ENCODE measurements at regions not wholly inside any gene's neighbourhood (a gene's known extent, or its start where the extent isn't known, plus 50 kb on each side); places are given as distances from the start of the nearest gene placed in this dataset.
"Not testable (repeated sequence)": the region's sequence is repeated elsewhere in the genome, so short reads cannot be mapped to it uniquely, and the experiment has no call there.

- Histone ChIP-seq H3K4me3 (ENCODE audit: low read depth, low read length) (no peak overlapping the region), H3K9me3 (ENCODE audit: control insufficient read depth, insufficient read depth, low read length) (peaks cover 5% of the 10 kb centered on the region), H3K36me3 (ENCODE audit: control insufficient read depth, insufficient read depth, low read length) (no peaks in the 10 kb centered on the region), H3K27me3 (ENCODE audit: control insufficient read depth, insufficient read depth, low read length) (no peaks in the 10 kb centered on the region), H3K9ac (ENCODE audit: low read depth, low read length) (no peak overlapping the region), H3K4me1 (ENCODE audit: control insufficient read depth, insufficient read depth, low read length) (no peaks in the 10 kb centered on the region)
Measured at GRCh38 chr3:187507266-187507665, 139.1 kb downstream of the RTP4 start.

- Histone ChIP-seq H3K9ac (ENCODE audit: low read depth, low read length) (no peak overlapping the region), H3K36me3 (ENCODE audit: control insufficient read depth, insufficient read depth, low read length) (no peaks in the 10 kb centered on the region), H3K9me3 (ENCODE audit: control insufficient read depth, insufficient read depth, low read length) (no peaks in the 10 kb centered on the region), H3K4me1 (ENCODE audit: control insufficient read depth, insufficient read depth, low read length) (no peaks in the 10 kb centered on the region), H3K4me3 (ENCODE audit: low read depth, low read length) (no peak overlapping the region), H3K27me3 (ENCODE audit: control insufficient read depth, insufficient read depth, low read length) (no peaks in the 10 kb centered on the region)
Measured at GRCh38 chr3:187504435-187504834, 136.2 kb downstream of the RTP4 start.

- no peak overlapping the region for H3K4me3 ChIP-seq (ENCODE audit: low read depth, low read length)
- H3K27me3 ChIP-seq (ENCODE audit: control insufficient read depth, insufficient read depth, low read length): no peaks in the 10 kb centered on the region
- no peak overlapping the region for H3K9ac ChIP-seq (ENCODE audit: low read depth, low read length)
- H3K9me3 ChIP-seq (ENCODE audit: control insufficient read depth, insufficient read depth, low read length): no peaks in the 10 kb centered on the region
- H3K36me3 ChIP-seq (ENCODE audit: control insufficient read depth, insufficient read depth, low read length): no peaks in the 10 kb centered on the region
- no peaks in the 10 kb centered on the region for H3K4me1 ChIP-seq (ENCODE audit: control insufficient read depth, insufficient read depth, low read length)
Measured at GRCh38 chr3:187498211-187498724, 130.1 kb downstream of the RTP4 start.

GRCh38 chr3:187497052-187497451 lies 128.9 kb downstream of the RTP4 start:
- Histone ChIP-seq H3K4me3 (ENCODE audit: low read depth, low read length) (no peak overlapping the region), H3K36me3 (ENCODE audit: control insufficient read depth, insufficient read depth, low read length) (no peaks in the 10 kb centered on the region), H3K27me3 (ENCODE audit: control insufficient read depth, insufficient read depth, low read length) (no peaks in the 10 kb centered on the region), H3K4me1 (ENCODE audit: control insufficient read depth, insufficient read depth, low read length) (no peaks in the 10 kb centered on the region), H3K9ac (ENCODE audit: low read depth, low read length) (no peak overlapping the region), H3K9me3 (ENCODE audit: control insufficient read depth, insufficient read depth, low read length) (no peaks in the 10 kb centered on the region)

GRCh38 chr3:187494056-187494455 lies 125.9 kb downstream of the RTP4 start:
- not testable (repeated sequence) for H3K4me1 ChIP-seq (ENCODE audit: control insufficient read depth, insufficient read depth, low read length); H3K4me3 ChIP-seq (ENCODE audit: low read depth, low read length); H3K9me3 ChIP-seq (ENCODE audit: control insufficient read depth, insufficient read depth, low read length); H3K36me3 ChIP-seq (ENCODE audit: control insufficient read depth, insufficient read depth, low read length); H3K9ac ChIP-seq (ENCODE audit: low read depth, low read length); H3K27me3 ChIP-seq (ENCODE audit: control insufficient read depth, insufficient read depth, low read length)

GRCh38 chr3:187491371-187491770 lies 123.2 kb downstream of the RTP4 start:
- H3K4me3 ChIP-seq (ENCODE audit: low read depth, low read length): no peak overlapping the region
- H3K9me3 ChIP-seq (ENCODE audit: control insufficient read depth, insufficient read depth, low read length): no peaks in the 10 kb centered on the region

DNA sequence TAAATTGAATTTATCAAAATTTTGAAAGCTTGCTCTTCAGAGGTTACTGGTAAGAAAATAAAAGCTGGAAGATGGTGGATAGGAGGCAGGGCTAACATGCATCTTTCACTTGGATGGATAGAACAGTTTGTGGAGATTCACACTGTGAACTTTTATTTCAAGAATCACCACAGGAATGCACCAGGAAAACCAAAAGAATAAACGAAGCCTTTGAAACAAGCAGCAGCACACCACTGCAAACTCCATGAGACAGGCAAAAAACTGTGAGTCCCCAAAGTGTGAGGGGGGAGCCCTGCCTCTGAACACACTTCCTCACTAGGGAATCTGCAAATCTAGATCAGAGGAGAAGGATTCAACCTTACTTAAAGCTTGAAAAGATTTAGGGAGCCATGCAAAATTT lies 122.2 kb downstream of the RTP4 start:
- Histone ChIP-seq H3K4me3 (ENCODE audit: low read depth, low read length) (no peak overlapping the region), H3K36me3 (ENCODE audit: control insufficient read depth, insufficient read depth, low read length) (no peaks in the 10 kb centered on the region), H3K4me1 (ENCODE audit: control insufficient read depth, insufficient read depth, low read length) (no peaks in the 10 kb centered on the region), H3K9ac (ENCODE audit: low read depth, low read length) (no peak overlapping the region), H3K27me3 (ENCODE audit: control insufficient read depth, insufficient read depth, low read length) (no peaks in the 10 kb centered on the region), H3K9me3 (ENCODE audit: control insufficient read depth, insufficient read depth, low read length) (no peaks in the 10 kb centered on the region)

More at GRCh38 chr3:187491371-187491770, 123.2 kb downstream of the RTP4 start:
- H3K4me1 ChIP-seq (ENCODE audit: control insufficient read depth, insufficient read depth, low read length): no peaks in the 10 kb centered on the region
- H3K27me3 ChIP-seq (ENCODE audit: control insufficient read depth, insufficient read depth, low read length): no peaks in the 10 kb centered on the region
- no peak overlapping the region for H3K9ac ChIP-seq (ENCODE audit: low read depth, low read length)
- H3K36me3 ChIP-seq (ENCODE audit: control insufficient read depth, insufficient read depth, low read length): no peaks in the 10 kb centered on the region

GRCh38 chr3:187484547-187485295 lies 116.5 kb downstream of the RTP4 start:
- no peak overlapping the region for H3K9ac ChIP-seq (ENCODE audit: low read depth, low read length)
- H3K27me3 ChIP-seq (ENCODE audit: control insufficient read depth, insufficient read depth, low read length): no peaks in the 10 kb centered on the region
- H3K36me3 ChIP-seq (ENCODE audit: control insufficient read depth, insufficient read depth, low read length): no peaks in the 10 kb centered on the region
- H3K4me1 ChIP-seq (ENCODE audit: control insufficient read depth, insufficient read depth, low read length): no peaks in the 10 kb centered on the region
- H3K4me3 ChIP-seq (ENCODE audit: low read depth, low read length): no peak overlapping the region
- H3K9me3 ChIP-seq (ENCODE audit: control insufficient read depth, insufficient read depth, low read length): no peaks in the 10 kb centered on the region

DNA sequence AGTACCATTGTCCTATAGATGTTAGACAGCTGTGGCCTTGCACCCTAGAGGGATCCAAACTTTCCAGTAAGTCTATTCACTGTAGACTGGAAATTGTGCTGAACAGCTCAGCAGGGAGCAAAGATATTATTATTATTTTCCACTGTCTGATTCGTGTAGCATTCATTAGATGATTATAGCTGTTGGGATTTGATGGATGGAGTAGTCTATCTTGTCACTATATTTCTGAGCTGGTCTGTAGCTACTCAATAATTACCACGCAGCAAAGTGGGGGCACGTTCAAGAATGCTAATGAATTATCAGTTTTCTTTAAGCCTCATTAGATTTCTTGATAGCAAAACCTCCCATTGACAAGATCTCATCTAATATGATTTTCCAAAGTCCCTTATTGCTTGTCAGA lies 113.2 kb downstream of the RTP4 start:
- H3K4me3 ChIP-seq (ENCODE audit: low read depth, low read length): no peak overlapping the region
- no peaks in the 10 kb centered on the region for H3K27me3 ChIP-seq (ENCODE audit: control insufficient read depth, insufficient read depth, low read length)

DNA sequence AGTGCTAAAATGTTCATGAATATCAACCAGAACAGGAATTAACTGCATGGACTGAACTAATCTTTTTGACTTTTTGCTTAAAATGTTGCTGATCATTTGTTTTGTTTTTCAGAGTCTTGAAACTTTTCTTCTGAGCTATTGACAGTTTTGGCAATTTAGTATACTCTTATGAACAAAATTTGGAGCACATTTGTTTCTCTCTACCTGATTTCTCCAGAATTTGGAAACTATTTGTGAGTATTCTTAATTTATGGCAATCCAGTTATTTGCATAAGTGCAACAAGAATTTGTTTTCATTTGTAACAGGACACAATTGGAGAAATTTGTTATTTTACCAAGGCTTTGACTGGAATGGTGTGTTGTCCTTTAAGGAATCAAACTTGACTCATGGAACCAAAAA lies 107.4 kb downstream of the RTP4 start:
- H3K4me1 ChIP-seq (ENCODE audit: control insufficient read depth, insufficient read depth, low read length); H3K27me3 ChIP-seq (ENCODE audit: control insufficient read depth, insufficient read depth, low read length); H3K9ac ChIP-seq (ENCODE audit: low read depth, low read length); H3K4me3 ChIP-seq (ENCODE audit: low read depth, low read length); H3K36me3 ChIP-seq (ENCODE audit: control insufficient read depth, insufficient read depth, low read length): not testable (repeated sequence)
- H3K9me3 ChIP-seq (ENCODE audit: control insufficient read depth, insufficient read depth, low read length): peaks cover 21% of the 10 kb centered on the region

More for the DNA sequence above, 113.2 kb downstream of the RTP4 start:
- Histone ChIP-seq H3K4me1 (ENCODE audit: control insufficient read depth, insufficient read depth, low read length) (no peaks in the 10 kb centered on the region), H3K9ac (ENCODE audit: low read depth, low read length) (no peak overlapping the region), H3K36me3 (ENCODE audit: control insufficient read depth, insufficient read depth, low read length) (no peaks in the 10 kb centered on the region), H3K9me3 (ENCODE audit: control insufficient read depth, insufficient read depth, low read length) (peaks cover 3% of the 10 kb centered on the region)

DNA sequence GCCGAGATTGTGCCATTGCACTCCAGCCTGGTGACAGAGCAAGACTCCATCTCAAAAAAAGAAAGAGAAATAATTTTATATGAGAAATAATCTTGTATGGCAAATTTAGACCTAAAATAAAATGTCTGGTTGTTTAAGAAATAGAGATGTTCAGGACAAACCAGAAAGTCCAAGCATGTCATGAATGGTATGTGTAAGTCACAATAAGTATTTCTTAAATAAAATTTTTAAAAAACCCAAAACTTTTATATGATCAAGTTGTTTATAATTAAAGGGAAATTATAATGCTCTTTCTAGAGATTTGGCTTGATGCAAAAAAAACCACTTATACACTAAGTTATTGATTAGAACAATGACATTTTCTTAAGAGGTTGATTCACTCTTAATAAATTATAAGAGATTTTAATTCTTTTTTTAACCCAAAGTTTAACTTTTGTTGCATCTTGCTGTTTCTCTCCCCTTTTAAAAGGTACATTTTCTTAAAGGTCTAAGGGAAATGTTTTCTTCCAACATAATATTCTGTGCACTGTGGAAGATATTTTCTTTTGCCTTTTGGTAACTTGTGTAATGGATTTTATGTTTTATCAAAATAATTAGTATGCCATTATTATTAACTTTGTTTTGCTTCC lies 105.7 kb downstream of the RTP4 start:
- no peak overlapping the region for H3K9ac ChIP-seq (ENCODE audit: low read depth, low read length)
- no peaks in the 10 kb centered on the region for H3K27me3 ChIP-seq (ENCODE audit: control insufficient read depth, insufficient read depth, low read length)
- H3K36me3 ChIP-seq (ENCODE audit: control insufficient read depth, insufficient read depth, low read length): no peaks in the 10 kb centered on the region
- H3K4me1 ChIP-seq (ENCODE audit: control insufficient read depth, insufficient read depth, low read length): no peaks in the 10 kb centered on the region
- peaks cover 21% of the 10 kb centered on the region for H3K9me3 ChIP-seq (ENCODE audit: control insufficient read depth, insufficient read depth, low read length)
- H3K4me3 ChIP-seq (ENCODE audit: low read depth, low read length): no peak overlapping the region

GRCh38 chr3:187466306-187466705 lies 98.1 kb downstream of the RTP4 start:
- not testable (repeated sequence) for H3K4me3 ChIP-seq (ENCODE audit: low read depth, low read length); H3K9me3 ChIP-seq (ENCODE audit: control insufficient read depth, insufficient read depth, low read length); H3K9ac ChIP-seq (ENCODE audit: low read depth, low read length); H3K27me3 ChIP-seq (ENCODE audit: control insufficient read depth, insufficient read depth, low read length); H3K36me3 ChIP-seq (ENCODE audit: control insufficient read depth, insufficient read depth, low read length)
- H3K4me1 ChIP-seq (ENCODE audit: control insufficient read depth, insufficient read depth, low read length): peaks cover 12% of the 10 kb centered on the region
